Left forelimb (tissue), 1 donor: ENCODE measurements at regions not wholly inside any gene's neighbourhood (a gene's known extent, or its start where the extent isn't known, plus 50 kb on each side); places are given as distances from the start of the nearest gene placed in this dataset.

Source experiments
- DNase-seq: peaks from one replicate; pipeline ENCODE4 v3.0.0-alpha.2; 2018; ENCODE audit warnings: low spot score

DNA sequence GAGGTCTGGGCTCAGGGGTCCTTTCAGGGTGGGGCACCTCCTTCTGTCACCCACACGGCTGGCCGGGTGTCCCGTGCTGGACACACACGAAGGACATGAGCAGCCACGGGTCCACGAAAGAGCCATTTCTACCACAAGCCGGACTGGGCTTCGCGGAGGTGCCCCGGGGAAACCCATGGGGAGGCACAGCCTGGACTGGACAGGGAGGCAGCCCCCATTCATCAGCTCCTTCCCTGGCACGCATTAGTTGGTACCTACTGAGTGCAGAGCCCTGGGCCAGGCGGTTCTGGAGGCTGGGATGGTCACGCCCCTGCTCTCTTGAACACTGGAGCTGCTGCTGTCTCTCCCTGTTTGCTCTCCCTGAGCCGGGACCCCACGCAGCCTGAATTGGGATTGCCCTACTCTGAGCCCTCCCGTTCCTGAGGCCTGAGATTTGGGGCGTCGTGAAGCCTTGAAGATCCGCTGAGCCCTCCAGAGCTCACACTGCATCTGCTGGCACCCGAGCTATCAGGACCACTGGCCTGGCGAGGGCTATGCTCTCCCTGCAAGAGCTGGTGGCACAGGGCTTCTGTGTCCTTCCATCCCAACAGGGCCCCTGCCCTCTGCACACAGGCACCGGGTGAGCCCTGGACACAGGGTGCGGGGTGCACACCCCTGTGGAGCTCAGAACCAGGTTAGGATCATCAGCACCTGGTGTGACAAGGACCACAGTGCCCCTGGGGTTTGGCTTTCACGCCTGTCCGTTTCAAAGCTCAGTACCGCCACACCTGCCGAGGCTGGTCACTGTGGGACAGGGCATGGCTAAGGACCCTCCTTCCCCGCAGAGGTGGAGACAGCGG lies 84.6 kb downstream of the MYEOV start:
- peak; percentile 58 for DNase-seq

DNA sequence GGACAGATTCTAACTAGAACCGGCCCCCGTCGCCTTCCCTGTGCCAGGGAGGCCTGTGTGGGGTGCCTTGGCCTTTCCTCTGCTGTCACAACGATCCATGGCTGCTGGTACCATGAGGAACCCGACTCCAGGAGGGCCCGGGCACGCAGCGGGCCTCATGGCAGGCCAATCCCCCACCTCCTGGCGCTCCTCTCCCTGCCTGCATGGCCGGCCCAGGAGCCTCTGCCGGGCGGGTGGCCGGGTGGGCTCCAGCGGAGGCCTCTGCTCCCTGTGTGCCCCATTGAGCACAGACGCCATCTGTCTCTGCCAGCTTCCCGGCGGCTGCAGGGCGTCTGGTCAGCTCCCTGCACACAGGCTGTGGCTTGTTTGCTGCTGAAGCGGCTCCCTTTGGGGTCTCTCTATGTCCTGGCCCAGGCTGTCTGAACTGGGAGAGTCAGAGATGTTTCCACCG lies 86.5 kb downstream of the MYEOV start:
- peak; percentile 64 for DNase-seq

DNA sequence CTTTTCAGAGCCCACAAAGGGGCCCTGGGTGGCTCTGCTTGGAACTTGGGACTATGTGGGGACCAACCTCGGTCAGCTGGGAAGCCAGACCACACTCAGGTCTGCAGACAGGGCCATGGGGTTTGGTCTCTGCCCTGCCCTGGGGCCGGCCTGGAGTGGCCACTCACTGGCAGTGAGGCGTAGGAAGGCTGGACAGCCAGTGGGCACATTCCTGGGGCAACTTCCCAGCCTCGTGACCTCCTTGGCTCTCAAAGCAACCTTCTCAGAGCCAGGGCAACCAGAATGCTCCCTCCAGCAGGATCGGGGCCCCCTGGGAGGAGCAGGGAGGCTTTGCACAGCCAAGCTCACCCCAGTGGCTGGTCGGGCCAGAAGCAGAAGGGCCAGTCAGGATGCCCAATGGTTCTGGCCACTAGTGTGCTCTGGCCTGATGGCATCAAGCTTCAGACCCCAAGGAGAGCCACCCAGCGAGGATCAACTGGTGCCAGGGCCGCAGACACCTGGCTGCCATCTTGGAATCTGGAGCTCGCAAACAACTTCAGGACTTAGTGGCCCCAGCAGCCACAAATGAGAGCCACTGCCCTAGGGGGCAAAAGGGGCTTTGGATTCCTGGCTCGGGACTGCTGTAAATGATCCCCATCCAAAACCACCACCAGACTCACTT lies 87.1 kb downstream of the MYEOV start:
- DNase-seq: peak; percentile 56

DNA sequence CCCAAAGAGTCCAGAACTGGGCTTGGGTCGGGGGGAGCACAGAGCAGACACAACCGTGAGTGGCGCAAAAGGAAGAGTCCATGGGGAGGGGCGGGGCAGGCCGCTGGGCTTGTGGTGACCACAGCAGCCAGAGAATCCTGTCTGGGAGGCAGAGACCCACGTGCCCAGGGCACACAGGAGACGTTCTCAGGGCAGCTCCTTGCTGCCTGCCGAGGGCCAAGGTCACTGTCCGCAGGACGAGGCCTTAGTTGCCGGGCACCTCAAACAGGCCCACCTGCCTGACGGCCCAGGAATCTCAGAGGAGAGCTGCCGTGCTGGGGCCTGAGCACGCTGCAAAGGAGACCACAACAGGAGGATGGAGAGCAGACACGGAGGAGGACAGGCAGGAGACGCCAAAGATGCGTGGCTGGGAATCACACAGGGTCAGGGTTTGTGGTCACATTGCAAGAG lies 87.8 kb downstream of the MYEOV start:
- peak; percentile 55 for DNase-seq

DNA sequence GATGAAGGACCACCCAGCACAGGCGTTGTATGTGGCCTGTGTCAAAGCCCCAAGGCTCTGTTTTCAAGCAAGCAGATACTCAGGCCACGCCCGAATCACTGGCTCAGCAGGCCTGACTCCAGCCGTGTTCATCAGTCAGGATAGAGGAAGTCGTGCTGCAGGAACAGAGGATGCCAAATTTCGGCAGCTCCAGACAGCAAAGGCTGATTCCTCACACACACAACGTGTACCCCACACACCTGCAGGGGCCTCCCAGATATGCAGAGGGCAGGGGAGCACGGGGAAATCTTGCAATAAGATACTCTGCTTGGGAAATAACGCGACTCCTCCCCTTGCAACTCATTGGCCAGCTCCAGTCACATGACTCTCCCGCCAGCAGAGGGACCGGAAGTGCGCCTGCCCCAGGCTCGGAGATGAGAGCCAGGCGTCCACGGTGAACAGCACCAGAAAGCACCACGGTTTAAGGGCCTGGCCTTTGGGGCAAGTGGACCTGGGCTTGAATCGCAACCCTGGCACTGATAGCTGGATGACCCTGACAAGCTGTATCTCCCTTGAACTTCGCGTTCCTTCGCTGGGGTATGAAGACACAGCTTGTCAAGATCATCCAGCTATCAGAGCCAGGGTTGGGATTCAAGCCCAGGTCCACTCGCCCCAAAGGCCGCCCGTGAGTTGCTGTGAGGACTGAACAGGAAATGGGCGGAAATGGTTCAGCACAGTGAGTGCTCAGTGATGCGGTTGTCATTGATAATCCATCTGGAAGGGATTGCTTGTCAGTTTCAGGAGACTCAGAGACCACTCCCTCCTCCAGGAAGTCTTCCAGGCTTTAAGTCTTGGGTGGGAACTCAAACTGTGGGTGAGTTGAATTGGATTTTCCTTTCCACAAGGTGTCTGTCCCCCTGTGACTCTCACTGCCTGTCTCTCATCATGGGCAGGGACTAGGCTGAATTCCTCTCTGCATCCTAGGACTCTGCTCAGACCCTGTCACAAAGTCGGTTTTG lies 88.5 kb downstream of the MYEOV start:
- DNase-seq: peak; percentile 68

GRCh38 chr11:69383372-69384250 lies 89.7 kb downstream of the MYEOV start:
- peak; percentile 52 for DNase-seq

DNA sequence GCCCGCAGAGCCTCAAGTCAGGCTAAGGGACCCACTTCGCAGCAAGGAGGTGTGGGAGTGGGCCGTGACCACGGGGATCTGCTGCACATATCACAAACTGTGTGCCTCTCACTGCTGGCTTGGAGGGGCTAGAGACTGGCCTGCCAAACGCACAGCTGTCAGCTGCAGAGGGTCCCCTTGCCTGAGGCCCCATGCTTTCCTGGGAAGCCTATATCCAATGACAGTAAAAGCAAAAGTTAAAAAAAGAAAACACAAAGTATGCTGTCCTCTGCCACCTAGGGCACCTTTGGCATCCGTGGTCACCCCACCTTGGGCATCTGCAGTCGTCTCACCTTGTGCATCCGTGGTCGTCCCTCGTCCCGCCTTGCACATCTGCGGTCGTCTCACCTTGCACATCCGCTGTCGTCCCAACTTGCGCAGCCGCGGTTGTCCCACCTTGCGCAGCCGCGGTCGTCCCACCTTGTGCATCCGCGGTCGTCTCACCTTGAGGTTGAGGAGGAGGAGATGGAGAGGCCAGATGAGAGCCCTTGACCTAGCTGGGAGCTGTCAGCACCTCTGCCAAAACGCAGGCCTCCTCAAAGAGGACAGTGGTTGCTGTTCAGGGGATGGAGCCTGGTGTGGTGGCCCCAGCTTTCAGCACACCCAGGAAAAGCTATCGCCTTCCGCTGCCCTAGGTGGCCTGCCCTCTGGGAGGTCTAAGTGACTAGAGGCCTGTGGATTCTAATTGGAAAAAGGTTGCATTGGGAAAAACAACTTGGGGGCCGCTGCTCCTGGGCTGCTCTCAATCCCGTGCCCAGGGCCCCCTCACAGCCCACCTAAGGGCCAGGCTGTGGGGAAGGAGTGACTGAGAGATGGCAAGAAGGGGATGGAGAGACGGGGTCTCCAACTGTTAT lies 90.5 kb downstream of the MYEOV start:
- DNase-seq: peak; percentile 73

DNA sequence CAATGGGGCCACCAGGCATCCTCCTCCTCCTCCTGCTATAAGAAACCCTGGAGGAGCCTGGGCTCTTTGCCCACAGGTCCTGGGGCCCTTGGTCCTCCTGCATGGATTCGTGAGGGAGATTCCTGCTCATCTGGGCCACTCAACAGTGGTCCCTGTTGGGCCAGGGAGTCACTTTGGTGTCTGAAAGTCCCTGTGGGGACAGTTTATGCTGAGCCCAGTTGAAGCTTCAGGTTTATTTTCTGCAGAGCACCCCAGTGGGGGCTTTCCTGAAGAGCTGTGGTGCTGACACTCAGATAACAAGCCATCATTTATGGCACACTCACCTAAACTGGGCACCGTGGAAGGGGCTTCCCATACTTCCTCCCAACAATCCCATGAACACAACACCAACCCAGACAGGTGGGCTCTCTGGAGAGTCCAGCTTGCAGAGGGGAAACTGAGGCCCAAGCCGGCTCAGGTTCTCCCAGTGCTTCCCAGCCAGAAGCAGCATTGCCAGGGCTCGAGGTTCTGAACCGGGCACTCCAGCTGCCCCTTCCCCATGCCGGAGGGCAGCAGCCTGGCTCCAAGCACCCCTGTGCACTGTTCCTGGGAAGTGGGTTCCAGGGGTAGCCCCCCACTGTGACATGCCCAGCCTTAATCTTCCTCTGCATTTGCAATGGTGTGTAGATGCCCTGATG lies 91.3 kb downstream of the MYEOV start:
- peak; percentile 57 for DNase-seq

DNA sequence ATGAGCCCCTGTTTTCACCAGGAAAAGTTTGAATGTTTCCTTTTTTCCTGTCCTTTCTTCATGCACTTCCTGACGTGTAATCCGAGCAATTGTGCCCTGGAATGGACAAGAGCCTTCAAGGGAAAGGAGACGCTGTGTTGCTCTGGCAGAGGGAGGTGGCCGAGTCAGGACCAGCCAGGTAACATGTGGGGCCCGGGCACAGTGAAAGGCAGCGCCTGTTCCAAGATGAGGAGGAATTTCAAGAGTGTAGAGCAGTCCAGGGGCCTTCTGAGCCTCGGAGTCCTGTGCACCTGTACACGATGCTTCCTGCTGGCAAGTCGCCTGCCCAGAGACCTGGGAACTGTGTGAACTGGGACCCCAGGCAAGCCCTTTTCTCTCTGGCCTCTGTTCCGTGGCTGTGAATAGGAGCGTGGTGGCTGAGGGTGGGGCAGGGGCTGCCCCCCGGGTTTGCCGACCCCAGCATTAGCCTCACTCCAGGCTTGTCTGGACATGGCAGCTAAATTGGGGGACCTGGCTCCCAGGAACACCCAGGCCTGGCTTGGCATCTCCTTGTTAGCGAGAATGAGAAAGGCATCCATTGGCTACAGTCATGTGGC lies 92.0 kb downstream of the MYEOV start:
- peak; percentile 53 for DNase-seq

DNA sequence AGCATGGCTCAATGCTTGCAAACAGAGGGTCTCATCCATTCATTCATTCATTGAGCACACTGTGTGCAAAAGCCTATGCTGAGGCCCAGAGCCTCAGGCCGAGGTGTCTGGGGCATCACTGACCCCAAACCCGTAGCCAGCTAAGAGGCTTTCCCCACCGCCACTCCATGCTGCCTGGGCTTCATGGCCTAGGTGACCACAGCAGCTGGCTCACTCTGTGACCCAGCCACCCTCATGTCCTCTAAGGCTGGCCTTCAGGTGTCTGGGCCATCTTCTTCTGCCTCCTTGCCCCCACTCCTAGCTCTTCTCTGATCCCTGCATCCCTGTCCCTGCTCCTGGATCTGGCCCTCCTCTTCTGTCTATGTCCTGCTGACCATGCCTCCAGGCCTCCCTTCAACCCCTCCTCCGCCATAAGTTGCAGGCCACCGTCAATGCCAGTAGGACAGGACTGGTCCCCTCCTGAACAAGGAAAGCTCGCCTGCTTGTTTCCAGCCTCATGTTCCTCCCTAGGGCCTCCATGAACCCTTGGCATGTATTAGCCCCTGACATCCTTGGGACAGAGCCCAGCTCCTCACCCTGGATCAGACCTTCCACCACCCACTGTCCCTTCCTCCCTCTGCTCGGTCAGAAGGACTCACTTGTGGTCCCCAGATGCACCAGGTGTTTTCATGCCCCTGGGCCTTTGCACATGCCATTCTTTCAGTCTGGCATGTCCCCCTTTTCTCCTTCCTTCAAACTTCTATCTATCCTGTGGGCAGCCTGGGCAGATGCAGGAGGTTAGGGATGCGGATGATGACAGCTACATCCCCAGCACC lies 92.8 kb downstream of the MYEOV start:
- DNase-seq: no peak

- peak; percentile 48 for DNase-seq
Measured at GRCh38 chr11:69387409-69387885, 93.5 kb downstream of the MYEOV start.

DNA sequence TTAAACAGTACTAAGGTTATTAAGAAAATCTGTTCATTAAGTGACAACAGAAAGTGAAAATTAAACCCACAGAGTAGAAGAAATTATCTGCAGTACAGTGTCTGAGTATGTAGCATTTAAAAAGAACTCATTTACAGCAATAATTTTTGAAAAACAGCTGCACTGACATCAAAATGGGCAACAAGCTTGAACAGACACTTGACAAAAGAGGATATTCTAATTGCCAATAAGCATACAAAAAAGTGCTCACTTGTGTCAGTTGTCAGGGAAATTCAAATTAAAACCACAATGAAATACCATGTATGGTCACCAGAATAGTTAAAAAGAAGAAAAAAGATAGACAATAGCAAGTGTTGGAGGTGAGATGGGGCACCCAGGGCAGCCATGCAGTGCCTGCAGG lies 93.3 kb upstream of the LINC01488 start:
- DNase-seq: no peak

GRCh38 chr11:69388661-69389060 lies 92.8 kb upstream of the LINC01488 start:
- DNase-seq: peak; percentile 4

GRCh38 chr11:69390561-69390960 lies 90.9 kb upstream of the LINC01488 start:
- no peak for DNase-seq

DNA sequence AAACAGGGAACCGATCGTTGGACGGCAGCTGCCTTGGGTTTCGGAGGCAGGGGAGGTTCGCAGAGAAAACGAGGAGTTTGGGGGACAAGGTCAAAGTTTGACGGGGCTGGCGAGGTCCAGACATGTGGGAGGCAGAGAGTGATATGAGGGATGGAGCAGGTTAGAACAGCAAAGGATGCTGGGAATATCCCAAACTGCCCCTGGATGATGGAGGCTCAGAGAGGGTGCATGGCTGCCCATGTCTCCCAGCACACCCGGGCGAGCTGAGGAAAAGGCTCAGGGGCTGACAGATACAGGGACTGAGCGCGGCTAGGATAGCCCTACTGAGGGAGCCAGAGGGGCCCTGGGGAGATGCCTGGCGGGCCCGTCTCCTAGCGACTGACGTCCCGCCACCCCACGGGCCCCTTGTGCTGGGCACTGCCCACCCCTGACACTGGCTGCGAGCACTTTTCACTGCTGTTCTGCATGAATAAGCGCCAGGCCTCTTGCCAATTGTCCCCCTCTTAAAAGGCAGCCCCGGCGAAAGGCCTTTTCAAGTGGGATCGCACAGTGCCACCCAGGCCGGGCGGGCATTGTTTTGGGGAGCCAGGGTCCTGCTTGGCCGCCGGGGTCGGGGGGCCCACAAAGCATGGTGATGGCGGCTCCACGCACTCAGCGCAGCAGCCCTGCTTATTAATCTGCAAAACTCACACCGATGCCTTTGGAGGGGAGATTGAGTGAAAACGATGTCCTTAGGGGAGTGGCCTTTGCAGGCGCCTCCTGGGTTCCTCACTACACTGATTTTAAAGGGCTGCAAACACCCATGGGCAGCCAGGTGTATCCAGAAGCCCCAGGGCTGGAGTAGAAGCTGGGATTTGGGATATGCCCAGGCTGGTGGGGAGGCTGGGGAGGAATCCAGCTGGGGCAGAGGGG lies 90.0 kb upstream of the LINC01488 start:
- DNase-seq: no peak

DNA sequence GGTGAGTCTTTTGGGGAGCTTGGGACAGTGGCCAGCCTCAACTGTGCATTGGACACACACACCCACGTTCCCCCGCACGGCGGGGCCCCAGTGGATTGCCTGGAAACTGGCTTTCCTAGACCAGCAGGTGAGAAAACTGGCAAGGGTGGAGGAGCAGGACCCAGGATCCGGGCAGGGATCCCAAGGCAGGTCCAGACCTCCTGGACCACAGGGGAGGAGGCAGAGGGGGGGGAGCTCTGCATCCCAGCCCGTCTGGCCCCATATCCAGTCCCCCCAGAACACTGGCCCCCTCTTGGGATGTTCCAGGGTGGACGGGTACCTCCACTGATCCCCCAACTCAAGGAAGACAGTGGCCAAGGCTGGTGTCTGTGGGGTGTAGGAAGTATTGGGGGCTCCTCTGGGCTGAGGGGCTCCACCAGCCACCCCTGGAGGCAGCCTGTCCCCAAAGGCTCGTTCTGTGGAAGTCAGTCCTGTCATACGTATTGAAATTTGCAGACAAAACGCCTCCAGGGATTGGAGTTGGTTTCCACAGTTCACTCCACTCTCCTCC lies 89.3 kb upstream of the LINC01488 start:
- no peak for DNase-seq
